Midbrain (tissue), 1 donor: ENCODE measurements at regions not wholly inside any gene's neighbourhood (a gene's known extent, or its start where the extent isn't known, plus 50 kb on each side); places are given as distances from the start of the nearest gene placed in this dataset.
"Not testable (repeated sequence)": the region's sequence is repeated elsewhere in the genome, so short reads cannot be mapped to it uniquely, and the experiment has no call there.

Experiments used
- DNase-seq: peaks from one replicate; lab custom pipeline; 2025; lab: John Stamatoyannopoulos, UW

GRCh38 chr1:102529446-102529845, 532.7 kb upstream of the OLFM3 start:
- DNase-seq: no peak

- DNase-seq: no peak
These were observed 504.0 kb upstream of the OLFM3 start for GRCh38 chr1:102500758-102501157.

GRCh38 chr1:102498929-102499328, 502.2 kb upstream of the OLFM3 start:
- DNase-seq: no peak

- not testable (repeated sequence) for DNase-seq
These were observed 501.1 kb upstream of the OLFM3 start for GRCh38 chr1:102497810-102498209.

GRCh38 chr1:102472520-102472919, 475.8 kb upstream of the OLFM3 start:
- DNase-seq: no peak

GRCh38 chr1:102470767-102471166, 474.0 kb upstream of the OLFM3 start:
- DNase-seq: no peak

GRCh38 chr1:102466487-102466886, 469.8 kb upstream of the OLFM3 start:
- no peak for DNase-seq

GRCh38 chr1:102463328-102463727, 466.6 kb upstream of the OLFM3 start:
- no peak for DNase-seq

GRCh38 chr1:102442317-102442716, 445.6 kb upstream of the OLFM3 start:
- DNase-seq: not testable (repeated sequence)

GRCh38 chr1:102435483-102435882, 438.8 kb upstream of the OLFM3 start:
- no peak for DNase-seq

GRCh38 chr1:102434421-102434820, 437.7 kb upstream of the OLFM3 start:
- peak; percentile 4 for DNase-seq

- no peak for DNase-seq
These were observed 434.5 kb upstream of the OLFM3 start for GRCh38 chr1:102431253-102431652.

GRCh38 chr1:102420034-102420433, 423.3 kb upstream of the OLFM3 start:
- DNase-seq: no peak
